OCI-LY1 (cell line): ENCODE measurements at regions not wholly inside any gene's neighbourhood (a gene's known extent, or its start where the extent isn't known, plus 50 kb on each side); places are given as distances from the start of the nearest gene placed in this dataset.

Source experiments
- H2AFZ ChIP-seq: fragments of 200-600 bp; sonication (generic), shearing (Covaris generic); 2 replicates; pipeline ENCODE4 v1.6.0; 2014; ENCODE audit warnings: antibody characterized with exemption, mild to moderate bottlenecking, low read length
- H3F3A ChIP-seq: fragments of 200-600 bp; sonication (generic), shearing (Covaris generic); 2 replicates; pipeline ENCODE4 v1.6.0; 2014; ENCODE audit warnings: mild to moderate bottlenecking, antibody characterized with exemption, low read length, moderate library complexity; ENCODE audit not compliant: insufficient read depth
- H3K27ac ChIP-seq: fragments of 200-600 bp; sonication (generic); 2 replicates; pipeline ENCODE4 v1.5.1; 2014; ENCODE audit warnings: low read length, mixed run types, mild to moderate bottlenecking, low read depth; ENCODE audit not compliant: poor library complexity, severe bottlenecking
- H3K27me3 ChIP-seq: fragments of 200-600 bp; sonication (generic); 2 replicates; pipeline ENCODE4 v1.6.0; 2014; ENCODE audit warnings: antibody characterized with exemption, mild to moderate bottlenecking, low read length, moderate library complexity; ENCODE audit not compliant: insufficient read depth
- H3K36me3 ChIP-seq: fragments of 200-600 bp; sonication (generic); 2 replicates; pipeline ENCODE4 v1.6.1; 2014; ENCODE audit warnings: mild to moderate bottlenecking, antibody characterized with exemption, low read length, moderate library complexity, mixed read lengths; ENCODE audit not compliant: insufficient read depth
- H3K4me1 ChIP-seq: fragments of 200-600 bp; sonication (generic); 2 replicates; pipeline ENCODE4 v1.5.1; 2014; ENCODE audit warnings: mild to moderate bottlenecking, low read length, moderate library complexity; ENCODE audit not compliant: insufficient read depth, severe bottlenecking
- H3K4me2 ChIP-seq: fragments of 200-600 bp; sonication (generic), shearing (Covaris generic); 2 replicates; pipeline ENCODE4 v1.6.1; 2014; ENCODE audit warnings: low read length
- H3K4me3 ChIP-seq: fragments of 200-600 bp; sonication (generic); 2 replicates; pipeline ENCODE4 v1.5.1; 2014; ENCODE audit warnings: low read length, low read depth, mild to moderate bottlenecking, mixed read lengths; ENCODE audit not compliant: poor library complexity, severe bottlenecking
- H3K79me2 ChIP-seq: fragments of 200-600 bp; shearing (Covaris generic); 2 replicates; pipeline ENCODE4 v1.6.1; 2016; ENCODE audit warnings: mixed run types, low read length, mixed read lengths; ENCODE audit not compliant: insufficient read depth
- H3K9ac ChIP-seq: fragments of 200-600 bp; sonication (generic), shearing (Covaris generic); 2 replicates; pipeline ENCODE4 v1.6.1; 2014; ENCODE audit warnings: mild to moderate bottlenecking, low read length, mixed read lengths
- H3K9me2 ChIP-seq: fragments of 200-600 bp; sonication (generic), shearing (Covaris generic); 2 replicates; pipeline ENCODE4 v1.6.1; 2014; ENCODE audit warnings: low read depth, mild to moderate bottlenecking, low read length, mixed read lengths
- H3K9me3 ChIP-seq: fragments of 200-600 bp; shearing (Covaris generic); 2 replicates; pipeline ENCODE4 v1.6.1; 2014; ENCODE audit warnings: low read length, mixed read lengths
- H4K20me1 ChIP-seq: fragments of 200-600 bp; sonication (generic), shearing (Covaris generic); 2 replicates; pipeline ENCODE4 v1.6.0; 2016; ENCODE audit warnings: mild to moderate bottlenecking, low read length; ENCODE audit not compliant: insufficient read depth
- CTCF ChIP-seq: fragments of 200-600 bp; sonication (generic), shearing (Covaris generic); IDR thresholded peaks from 2 replicates; pipeline ENCODE4 v1.5.1; 2017; ENCODE audit warnings: mild to moderate bottlenecking, antibody characterized with exemption, low read length, moderate library complexity, mixed read lengths
- EZH2 ChIP-seq: fragments of 200-600 bp; sonication (generic), shearing (Covaris generic); IDR thresholded peaks from 2 replicates; pipeline ENCODE4 v1.8.0; 2017; ENCODE audit warnings: borderline replicate concordance, mixed run types, mild to moderate bottlenecking, antibody characterized with exemption, low read length, moderate library complexity, mixed read lengths

GRCh38 chr15:62382046-62382445, 217.0 kb upstream of the C2CD4B start:
- no peak for TF ChIP-seq CTCF
- no peak for TF ChIP-seq EZH2
- Histone ChIP-seq H3K4me1 (no peaks in the 10 kb centered on the region), H3K4me2 (no peak overlapping the region), H3K4me3 (no peak overlapping the region), H3K9me2 (no peaks in the 10 kb centered on the region), H3K27me3 (no peaks in the 10 kb centered on the region), H3K79me2 (no peaks in the 10 kb centered on the region), H3K9ac (no peak overlapping the region), H3K27ac (no peak overlapping the region), H3K36me3 (no peaks in the 10 kb centered on the region), H2AFZ (no peak overlapping the region), H3F3A (no peaks in the 10 kb centered on the region), H3K9me3 (no peaks in the 10 kb centered on the region), H4K20me1 (no peaks in the 10 kb centered on the region)

- peak within 1 kb of the TSS; percentile 86 for H3K9ac ChIP-seq
- H2AFZ ChIP-seq = peak within 1 kb of the TSS; percentile 100
- peaks cover 23% of the 10 kb centered on the region for H3K4me1 ChIP-seq
- no peaks in the 10 kb centered on the region for H3K9me3 ChIP-seq
- no peaks in the 10 kb centered on the region for H3K9me2 ChIP-seq
- H3K4me2 ChIP-seq = peak within 1 kb of the TSS; percentile 94
- no peaks in the 10 kb centered on the region for H3F3A ChIP-seq
- no peaks in the 10 kb centered on the region for H3K79me2 ChIP-seq
- no peaks in the 10 kb centered on the region for H3K36me3 ChIP-seq
- H4K20me1 ChIP-seq = no peaks in the 10 kb centered on the region
- H3K27me3 ChIP-seq = 0 out of 2 replicates have a peak, but pooled peaks cover 4% of the 10 kb centered on the region
- TF ChIP-seq EZH2 (no peak), CTCF (no peak)
- peak within 1 kb of the TSS; percentile 88 for H3K4me3 ChIP-seq
- H3K27ac ChIP-seq = no peak within 1 kb of the TSS
These were observed 225.1 kb upstream of the C2CD4B start, which contains the start of gene TLN2 for GRCh38 chr15:62389885-62390790. TSS of gene TLN2 (plus strand) at chr15:62390550.

DNA sequence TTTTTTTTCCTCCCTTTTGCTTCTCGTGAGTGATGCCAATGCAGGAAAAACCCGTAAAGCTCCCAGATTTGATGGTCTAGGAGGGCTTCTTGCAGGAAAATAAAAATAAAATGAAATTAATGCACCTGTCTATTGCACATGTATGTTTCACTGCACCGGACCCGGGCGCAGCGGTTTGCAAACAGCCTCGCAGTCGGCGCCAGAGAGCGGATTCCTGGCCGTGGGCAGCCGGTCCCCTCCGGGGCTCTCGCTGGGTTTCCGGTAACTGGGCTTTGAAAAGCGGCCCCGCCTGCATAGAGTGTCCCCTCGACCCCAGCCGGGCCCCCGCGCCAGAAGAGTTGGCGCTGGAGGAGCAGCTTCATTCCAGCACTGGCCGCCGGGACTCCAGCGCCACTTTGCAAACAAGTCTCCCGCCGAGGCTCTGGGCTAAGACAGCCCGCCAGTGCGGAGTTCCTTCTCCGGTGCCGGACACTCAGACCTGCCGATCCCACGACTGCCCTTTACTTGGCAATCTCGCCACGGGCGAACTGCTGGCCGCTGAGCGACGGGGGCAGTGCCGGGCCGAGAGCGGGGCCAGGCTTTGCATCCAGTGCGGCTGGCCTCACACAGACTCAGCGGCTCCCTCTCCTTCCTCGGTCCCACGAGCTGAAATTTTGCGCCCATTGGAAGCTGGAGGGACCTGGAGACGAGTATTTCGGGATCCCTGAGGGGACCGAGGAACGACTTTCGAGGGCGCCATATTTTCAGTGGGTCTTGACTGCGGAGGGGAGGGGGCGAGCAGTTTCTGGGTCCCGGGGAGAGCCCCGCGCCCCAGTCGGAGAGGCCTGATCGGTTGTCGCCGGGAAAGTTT, 225.9 kb upstream of the C2CD4B start:
- Histone ChIP-seq H3K27ac (no peak overlapping the region), H3K9ac (peak overlapping the region; percentile 86), H3K4me3 (peak overlapping the region; percentile 88), H4K20me1 (no peaks in the 10 kb centered on the region), H3F3A (no peaks in the 10 kb centered on the region), H3K4me2 (peak overlapping the region; percentile 94), H3K36me3 (no peaks in the 10 kb centered on the region), H3K9me2 (no peaks in the 10 kb centered on the region), H3K4me1 (peaks cover 23% of the 10 kb centered on the region), H2AFZ (peak overlapping the region; percentile 100), H3K27me3 (0 out of 2 replicates have a peak, but pooled peaks cover 4% of the 10 kb centered on the region), H3K79me2 (no peaks in the 10 kb centered on the region), H3K9me3 (no peaks in the 10 kb centered on the region)
- TF ChIP-seq CTCF (no peak), EZH2 (no peak)
